ENCODE measurements at regions not wholly inside any gene's neighbourhood (a gene's known extent, or its start where the extent isn't known, plus 50 kb on each side); places are given as distances from the start of the nearest gene placed in this dataset.

DNA sequence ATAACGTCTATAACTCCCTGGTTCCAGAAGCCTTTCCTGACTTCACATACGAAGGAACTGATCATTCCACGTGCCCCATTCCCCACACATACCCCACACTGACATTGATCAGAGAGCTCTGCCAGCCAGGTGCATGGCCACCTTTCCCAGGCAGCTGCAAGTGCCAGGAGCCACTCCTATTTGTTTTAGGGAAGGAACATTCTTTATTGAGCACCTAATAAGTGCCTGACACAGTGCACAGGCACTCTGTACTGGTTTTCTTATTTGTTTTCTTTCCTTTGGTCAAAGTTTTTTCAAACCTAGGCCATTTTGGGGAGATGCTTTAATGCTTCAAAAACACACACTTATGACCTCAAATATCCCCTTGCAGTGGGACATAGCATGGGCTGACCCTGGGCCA is 50.0 kb downstream of the PITPNM2 start:
- no peak for DNase-seq (ENCODE audit: low spot score)
- TF ChIP-seq, protein P1, sequence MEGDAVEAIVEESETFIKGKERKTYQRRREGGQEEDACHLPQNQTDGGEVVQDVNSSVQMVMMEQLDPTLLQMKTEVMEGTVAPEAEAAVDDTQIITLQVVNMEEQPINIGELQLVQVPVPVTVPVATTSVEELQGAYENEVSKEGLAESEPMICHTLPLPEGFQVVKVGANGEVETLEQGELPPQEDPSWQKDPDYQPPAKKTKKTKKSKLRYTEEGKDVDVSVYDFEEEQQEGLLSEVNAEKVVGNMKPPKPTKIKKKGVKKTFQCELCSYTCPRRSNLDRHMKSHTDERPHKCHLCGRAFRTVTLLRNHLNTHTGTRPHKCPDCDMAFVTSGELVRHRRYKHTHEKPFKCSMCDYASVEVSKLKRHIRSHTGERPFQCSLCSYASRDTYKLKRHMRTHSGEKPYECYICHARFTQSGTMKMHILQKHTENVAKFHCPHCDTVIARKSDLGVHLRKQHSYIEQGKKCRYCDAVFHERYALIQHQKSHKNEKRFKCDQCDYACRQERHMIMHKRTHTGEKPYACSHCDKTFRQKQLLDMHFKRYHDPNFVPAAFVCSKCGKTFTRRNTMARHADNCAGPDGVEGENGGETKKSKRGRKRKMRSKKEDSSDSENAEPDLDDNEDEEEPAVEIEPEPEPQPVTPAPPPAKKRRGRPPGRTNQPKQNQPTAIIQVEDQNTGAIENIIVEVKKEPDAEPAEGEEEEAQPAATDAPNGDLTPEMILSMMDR (IDR thresholded peaks at IDR 0.05; ENCODE audit: extremely low read depth, missing control alignments): no peak

DNA sequence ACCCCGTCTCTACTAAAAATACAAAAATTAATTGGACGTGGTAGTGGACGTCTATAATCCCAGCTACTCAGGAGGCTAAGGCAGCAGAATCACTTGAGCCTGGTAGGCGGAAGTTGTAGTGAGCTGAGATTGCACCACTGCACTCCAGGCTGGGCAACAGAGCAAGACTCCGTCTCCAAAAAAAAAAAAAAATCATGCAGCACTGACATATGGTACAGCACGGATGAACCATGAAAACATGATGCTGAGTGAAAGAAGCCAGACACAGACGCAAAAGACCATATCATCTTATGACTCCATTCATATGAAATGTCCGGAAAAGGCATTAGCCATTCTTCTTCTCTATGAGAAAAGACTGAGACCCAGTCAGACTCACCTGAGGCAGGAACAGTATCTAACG is 50.4 kb downstream of the PITPNM2 start:
- DNase-seq (ENCODE audit: low spot score): no peak
- TF ChIP-seq, protein P1 (IDR thresholded peaks at IDR 0.05; ENCODE audit: extremely low read depth, missing control alignments): no peak

DNA sequence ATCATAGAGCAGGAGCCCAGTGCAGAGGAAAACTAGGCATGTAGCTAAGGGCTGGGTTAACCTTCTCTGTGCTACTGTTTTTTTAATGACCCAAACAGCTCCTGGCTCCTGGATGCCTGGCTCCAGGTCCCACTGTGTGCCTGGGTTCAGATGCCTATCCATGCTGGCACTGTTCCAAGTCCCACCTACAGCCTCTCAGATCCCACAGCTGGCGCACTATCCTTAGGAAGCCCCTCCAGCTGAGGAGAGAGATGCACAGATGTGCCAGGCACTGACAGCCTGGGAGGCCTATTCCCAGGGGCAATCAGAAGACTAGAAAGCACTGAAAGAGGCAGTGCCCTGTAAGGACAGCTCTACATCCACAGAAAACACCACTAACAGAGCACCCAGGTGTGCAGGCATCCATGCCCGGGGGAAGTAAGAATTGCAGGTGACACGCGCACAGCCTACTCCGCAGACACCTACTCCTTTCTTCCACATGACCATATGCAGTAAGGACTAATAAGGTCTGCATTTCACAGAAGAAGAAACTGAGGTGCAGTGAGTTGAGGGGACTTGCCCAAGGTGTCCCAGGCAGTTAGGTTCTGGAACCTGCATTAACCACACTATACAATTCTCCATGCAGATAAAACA is 51.2 kb downstream of the PITPNM2 start:
- no peak for DNase-seq (ENCODE audit: low spot score)
- TF ChIP-seq, protein P1 (IDR thresholded peaks at IDR 0.05; ENCODE audit: extremely low read depth, missing control alignments): no peak

DNA sequence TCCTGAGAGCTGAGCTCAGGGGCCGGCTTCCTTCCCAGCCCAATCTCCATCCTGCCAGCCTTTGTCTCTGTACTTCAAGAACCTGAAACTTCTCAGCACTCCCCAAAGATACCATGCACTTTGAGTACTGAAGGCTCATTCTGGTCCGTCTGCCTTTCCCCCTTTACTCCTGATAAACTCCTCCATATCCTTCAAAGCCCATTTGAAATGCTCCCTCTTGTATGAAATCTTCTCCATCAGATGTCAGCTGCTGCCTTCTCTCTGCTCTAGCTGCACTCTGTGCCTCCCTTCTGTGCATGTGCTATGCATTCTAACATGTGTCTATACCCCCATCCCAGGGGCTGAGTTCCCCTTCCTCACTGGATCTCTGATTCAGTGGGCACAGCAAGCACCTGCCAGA is 52.1 kb downstream of the PITPNM2 start:
- DNase-seq (ENCODE audit: low spot score): no peak
- TF ChIP-seq, protein P1 (IDR thresholded peaks at IDR 0.05; ENCODE audit: extremely low read depth, missing control alignments): no peak

DNA sequence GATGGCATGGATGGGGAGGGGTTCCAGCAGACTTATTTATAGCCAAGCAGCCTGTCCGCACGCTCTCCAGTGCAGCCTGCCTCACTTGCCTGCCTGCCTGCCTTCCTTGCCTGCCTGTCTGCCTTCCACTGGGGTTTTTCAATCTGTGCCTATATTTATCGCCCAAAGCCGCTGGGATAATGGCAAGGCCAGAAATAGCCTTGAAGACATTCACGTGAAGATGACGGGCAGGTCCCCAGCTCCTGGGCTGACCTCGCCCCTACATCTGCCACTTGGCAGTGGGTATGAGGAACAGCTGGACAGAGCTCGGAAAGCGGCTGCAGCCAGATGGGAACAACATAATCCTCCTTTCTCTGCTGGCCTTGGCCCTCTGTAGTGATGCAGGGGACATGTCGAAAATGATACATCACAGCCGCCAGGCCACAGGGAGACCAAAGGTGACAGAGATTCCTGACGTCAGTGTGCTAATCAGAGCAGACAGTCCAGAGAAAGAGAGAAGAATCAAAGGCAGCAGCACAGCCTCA is 53.3 kb downstream of the PITPNM2 start:
- TF ChIP-seq, protein P1 (IDR thresholded peaks at IDR 0.05; ENCODE audit: extremely low read depth, missing control alignments): no peak
- no peak for DNase-seq (ENCODE audit: low spot score)

DNA sequence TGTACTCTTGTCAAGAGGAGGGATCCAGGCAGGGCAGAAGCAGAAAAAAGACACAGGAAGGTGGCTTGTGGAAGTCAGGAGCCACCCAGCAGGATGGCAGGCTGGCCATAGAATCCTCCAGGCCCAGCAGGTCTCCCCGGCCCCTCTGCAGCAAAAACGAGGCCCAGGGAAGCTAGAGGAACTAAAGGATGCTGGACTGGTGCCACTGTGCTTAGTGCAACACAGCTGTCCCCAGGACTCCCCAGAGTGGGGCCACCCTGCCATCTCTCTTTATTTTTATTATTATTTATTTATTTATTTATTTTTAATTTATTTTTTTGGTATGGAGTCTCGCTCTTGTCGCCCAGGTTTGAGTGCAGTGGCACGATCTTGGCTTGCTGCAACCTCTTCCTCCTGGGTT is 54.1 kb downstream of the PITPNM2 start:
- DNase-seq (ENCODE audit: low spot score): no peak
- TF ChIP-seq, protein P1 (IDR thresholded peaks at IDR 0.05; ENCODE audit: extremely low read depth, missing control alignments): no peak

DNA sequence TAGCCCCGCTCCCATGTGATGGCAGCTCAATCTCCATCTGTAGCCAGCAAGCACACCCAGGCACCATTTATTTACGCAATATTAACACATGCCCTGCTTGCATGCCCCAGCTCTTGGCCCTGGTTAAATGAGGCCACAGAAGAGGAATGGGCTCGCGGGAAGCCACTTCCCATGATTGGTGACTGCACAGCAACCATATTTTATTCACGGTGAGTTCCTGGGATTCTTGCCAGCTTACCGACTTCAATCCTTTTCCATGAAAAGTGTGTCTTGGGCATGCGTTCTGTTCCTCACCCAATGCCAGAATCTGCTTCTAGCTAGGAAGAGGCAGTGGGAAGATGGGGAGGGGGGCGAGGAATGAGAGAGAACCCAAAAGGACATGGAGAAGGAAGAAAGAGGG is 54.7 kb downstream of the PITPNM2 start:
- TF ChIP-seq, protein P1 (IDR thresholded peaks at IDR 0.05; ENCODE audit: extremely low read depth, missing control alignments): no peak
- DNase-seq (ENCODE audit: low spot score): no peak

Data from GM20000 (cell line).